Sciatic nerve (tissue), 2 donors: ENCODE measurements at regions not wholly inside any gene's neighbourhood (a gene's known extent, or its start where the extent isn't known, plus 50 kb on each side); places are given as distances from the start of the nearest gene placed in this dataset.
"Not testable (repeated sequence)": the region's sequence is repeated elsewhere in the genome, so short reads cannot be mapped to it uniquely, and the experiment has no call there.

Source experiments
- ATAC-seq: fragments of 200-7000 bp; cut with Tn5 transposase; one replicate; pipeline ENCODE4 v1.9.1; 2020; ENCODE audit warnings: mild to moderate bottlenecking, moderate library complexity
- DNase-seq: peaks from one replicate; pipeline ENCODE4 v3.0.0-alpha.2; 2020; ENCODE audit warnings: low spot score
- intact Hi-C: fragments of 100-400 bp; cut with DNase I; formaldehyde crosslinking; loops from one replicate; pipeline ENCODE4 v1.14.2; 2022
- donor health status: DM: no; HTN: no; CAD: no.
- donor health status: DM: no; HTN: no; CAD: no.

GRCh38 chr5:179414459-179415261 lies 69.4 kb upstream of the ADAMTS2 start:
- intact Hi-C loops = no loop called here
- DNase-seq (no peak), ATAC-seq (no peak)

- intact Hi-C loops = no loop called here
- DNase-seq (no peak), ATAC-seq (no peak)
These were observed 68.6 kb upstream of the ADAMTS2 start for GRCh38 chr5:179413711-179414458.

DNA sequence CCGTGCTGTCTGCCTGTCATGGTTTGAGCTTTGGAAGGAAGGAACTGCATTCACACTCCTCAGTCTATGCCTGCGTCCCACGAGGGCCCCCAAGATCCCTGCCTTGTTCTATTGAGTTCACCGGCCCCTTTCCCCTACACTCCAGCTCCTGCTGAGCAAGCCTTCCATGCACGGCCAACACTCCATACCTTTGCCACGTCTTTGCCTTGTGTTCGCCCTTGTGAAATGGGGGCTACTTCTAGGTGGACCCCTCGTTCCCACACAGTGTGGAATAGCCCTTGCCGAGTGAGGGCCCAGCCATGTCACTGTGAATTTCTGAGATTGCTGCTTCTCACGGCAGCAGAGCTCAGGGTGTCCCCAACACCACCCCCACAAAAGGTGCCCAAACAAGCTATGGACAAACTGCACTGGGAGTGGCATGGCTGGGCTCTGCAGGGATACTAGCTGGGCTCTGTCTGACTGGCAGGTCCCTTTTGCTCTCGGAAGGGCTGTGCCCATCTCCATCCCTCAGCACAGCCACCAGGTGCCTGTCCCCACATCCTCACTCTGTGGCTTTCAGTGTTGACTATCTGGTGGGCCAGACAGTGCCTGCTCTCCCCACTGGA lies 67.9 kb upstream of the ADAMTS2 start:
- ATAC-seq (no peak), DNase-seq (no peak)
- intact Hi-C loops = no loop called here

DNA sequence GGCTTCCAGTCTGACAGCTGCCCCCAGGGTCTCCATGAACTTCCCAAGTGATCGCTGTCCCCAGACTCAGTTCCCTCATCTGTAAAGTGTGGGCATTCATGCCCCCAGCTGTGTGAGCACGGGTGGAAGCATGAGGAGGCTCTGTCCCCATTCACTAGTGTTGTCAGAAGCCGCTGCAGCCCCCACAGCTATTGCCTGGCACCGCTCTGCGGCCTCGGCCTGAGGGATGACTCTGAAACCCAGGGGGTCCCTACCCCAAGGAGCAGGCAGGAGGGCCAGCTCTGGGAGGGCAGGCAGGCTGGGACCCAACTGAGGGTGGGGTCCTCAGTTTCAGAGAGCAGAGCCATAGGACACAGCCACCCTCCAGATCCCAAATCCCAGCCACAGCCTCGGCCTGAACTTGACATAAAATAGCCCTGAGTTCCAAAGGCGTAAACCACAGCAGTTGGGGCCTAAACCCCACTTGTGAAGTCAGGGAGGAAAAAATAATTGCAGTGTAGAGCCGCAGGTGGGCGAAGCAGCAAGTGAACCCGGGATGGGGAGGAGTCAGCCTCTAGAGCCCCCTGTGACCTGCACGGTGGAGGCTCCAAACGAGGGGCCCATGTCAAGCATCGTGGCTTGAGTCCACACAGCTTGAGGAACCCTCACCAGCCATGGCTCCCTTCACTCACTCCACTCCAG lies 66.0 kb upstream of the ADAMTS2 start:
- DNase-seq (no peak), ATAC-seq (no peak)
- intact Hi-C loops = no loop called here

DNA sequence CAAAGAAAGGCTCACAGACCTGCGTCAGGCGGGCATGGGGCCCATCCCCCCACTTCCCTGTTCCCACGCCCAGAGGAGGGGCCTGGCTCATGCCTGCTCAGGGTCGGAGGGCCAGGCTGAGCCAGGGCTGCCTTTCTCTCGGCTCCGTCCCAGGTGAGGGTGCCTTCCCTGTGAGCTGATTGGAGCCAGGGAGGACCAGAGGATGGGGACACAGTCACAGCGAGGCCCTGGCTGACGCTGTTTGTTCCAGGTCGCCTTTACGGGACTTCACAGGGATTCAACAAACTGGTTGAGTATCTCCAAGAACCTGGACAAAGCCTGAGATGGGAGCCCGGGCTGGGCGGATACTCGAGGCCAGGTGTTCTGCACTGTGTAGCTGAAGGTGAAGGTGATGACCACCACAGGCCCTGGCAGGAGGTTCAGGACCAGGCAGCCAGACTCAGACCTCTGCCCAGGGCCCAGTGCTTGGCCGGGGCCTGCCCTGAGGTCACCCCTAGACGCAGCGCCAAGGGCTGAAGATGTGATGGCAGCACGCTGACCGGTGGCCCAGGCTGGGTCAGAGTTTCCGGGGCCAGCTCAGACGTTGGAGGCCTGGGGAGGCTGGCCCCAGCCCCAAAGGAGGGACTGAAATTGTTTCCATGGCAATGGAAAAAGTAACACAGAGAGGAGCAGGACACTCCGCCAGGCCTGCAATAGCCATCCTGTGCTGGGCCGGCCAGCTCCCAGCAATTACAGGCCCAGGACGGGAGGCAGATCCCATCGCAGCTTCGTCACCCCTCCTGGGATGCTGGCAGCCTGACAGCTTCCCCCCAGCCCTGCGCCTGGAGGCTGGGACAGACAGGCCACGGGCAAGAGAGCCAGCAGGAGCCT lies 65.3 kb upstream of the ADAMTS2 start:
- intact Hi-C loops = no loop called here
- ATAC-seq (no peak), DNase-seq (no peak)

DNA sequence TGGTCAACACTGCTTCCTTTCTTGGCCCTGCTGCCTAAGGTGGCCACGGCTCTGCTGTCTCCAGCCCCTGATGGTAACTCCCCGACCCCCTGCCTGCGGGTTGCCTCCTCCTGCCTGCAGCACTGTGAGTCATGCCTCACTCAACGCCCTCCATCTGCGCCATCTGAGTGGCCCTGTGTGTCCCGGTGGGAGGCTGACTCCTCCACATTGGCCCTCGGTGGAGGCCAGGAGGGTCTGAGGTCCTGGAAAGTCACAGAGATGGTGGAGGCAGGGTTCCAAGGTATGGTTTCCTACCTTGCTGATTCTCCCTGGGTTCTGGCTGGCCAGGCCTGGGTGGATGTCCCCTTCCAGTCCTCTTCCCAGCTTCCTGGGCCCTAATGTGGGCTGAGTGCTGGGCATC lies 64.5 kb upstream of the ADAMTS2 start:
- no peak for DNase-seq
- intact Hi-C loops = no loop called here
- no peak for ATAC-seq

DNA sequence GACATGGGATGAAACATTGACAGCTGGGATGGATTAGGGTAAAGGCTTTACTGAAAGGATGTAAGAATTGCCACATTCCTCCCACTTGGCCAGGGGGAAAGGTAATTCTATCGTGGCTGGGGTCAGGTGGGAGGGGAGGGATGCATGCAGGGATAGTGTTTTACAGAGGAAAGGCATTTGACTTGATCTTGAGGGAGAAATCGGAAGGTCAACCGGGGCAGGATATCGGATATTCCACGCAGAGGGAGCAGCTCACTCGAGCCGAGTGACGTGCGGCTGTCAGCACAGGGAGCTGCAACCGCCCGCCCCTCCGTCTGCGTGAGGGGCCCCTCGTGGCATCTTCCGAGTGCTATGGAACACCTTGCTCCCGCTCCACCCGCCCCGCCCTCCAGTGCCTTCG lies 63.4 kb upstream of the ADAMTS2 start:
- intact Hi-C loops = no loop called here
- DNase-seq = no peak
- no peak for ATAC-seq

DNA sequence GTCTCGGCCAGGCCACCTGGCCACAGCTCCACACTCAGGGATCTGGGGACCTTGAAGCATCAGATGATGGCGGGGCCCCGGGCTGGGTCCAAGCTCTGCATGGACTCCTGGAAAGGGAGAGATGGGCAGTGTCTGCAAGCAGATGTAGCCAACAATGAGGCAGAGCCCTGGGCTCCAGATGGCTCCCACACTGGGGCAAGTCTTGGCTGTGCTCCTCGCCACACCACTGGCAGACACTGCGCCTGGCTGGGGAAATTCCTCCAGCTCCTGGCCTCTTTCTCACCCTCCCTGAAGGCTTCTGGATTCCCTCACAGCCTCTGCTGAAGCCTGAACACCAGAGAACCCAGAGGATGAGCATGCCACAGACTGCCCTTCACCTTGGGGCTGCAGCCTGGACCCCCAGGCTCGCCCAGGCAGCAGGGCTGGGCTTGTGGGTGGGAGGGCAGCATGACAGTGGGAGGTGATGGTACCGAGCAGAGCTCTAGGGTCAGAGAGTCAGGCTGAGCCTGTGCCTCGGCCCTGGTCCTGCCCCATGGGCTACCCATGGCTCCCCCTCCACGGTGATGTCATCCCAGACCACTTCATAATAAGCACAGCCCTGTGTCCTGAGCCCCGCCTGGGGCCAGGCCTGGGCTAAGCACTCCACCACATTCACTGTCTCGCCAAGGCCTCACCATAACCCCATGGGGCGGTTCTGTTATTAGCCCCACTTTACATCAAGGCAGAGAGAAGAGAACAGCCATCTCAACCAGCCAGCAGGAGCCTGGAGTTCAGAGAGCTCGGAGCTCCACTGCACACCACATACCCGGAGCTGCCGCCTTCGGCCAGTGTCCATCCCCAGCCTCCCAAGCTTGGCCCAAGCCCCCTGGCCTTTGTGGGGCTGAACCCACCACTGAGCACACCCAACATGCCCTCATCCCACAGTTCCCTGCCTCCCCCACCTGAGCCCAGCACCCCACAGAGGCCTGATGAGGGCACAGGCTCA lies 62.2 kb upstream of the ADAMTS2 start:
- DNase-seq = no peak
- intact Hi-C loops = no loop called here
- ATAC-seq = peak; percentile 78

GRCh38 chr5:179406031-179406961 lies 61.0 kb upstream of the ADAMTS2 start:
- intact Hi-C loops = no loop called here
- DNase-seq = no peak
- no peak for ATAC-seq

GRCh38 chr5:179405426-179406030 lies 60.3 kb upstream of the ADAMTS2 start:
- intact Hi-C loops = no loop called here
- no peak for DNase-seq

GRCh38 chr5:179405054-179405416 lies 59.8 kb upstream of the ADAMTS2 start:
- intact Hi-C loops = no loop called here
- ATAC-seq = no peak
- no peak for DNase-seq

More at GRCh38 chr5:179405426-179406030, 60.3 kb upstream of the ADAMTS2 start:
- no peak for ATAC-seq

DNA sequence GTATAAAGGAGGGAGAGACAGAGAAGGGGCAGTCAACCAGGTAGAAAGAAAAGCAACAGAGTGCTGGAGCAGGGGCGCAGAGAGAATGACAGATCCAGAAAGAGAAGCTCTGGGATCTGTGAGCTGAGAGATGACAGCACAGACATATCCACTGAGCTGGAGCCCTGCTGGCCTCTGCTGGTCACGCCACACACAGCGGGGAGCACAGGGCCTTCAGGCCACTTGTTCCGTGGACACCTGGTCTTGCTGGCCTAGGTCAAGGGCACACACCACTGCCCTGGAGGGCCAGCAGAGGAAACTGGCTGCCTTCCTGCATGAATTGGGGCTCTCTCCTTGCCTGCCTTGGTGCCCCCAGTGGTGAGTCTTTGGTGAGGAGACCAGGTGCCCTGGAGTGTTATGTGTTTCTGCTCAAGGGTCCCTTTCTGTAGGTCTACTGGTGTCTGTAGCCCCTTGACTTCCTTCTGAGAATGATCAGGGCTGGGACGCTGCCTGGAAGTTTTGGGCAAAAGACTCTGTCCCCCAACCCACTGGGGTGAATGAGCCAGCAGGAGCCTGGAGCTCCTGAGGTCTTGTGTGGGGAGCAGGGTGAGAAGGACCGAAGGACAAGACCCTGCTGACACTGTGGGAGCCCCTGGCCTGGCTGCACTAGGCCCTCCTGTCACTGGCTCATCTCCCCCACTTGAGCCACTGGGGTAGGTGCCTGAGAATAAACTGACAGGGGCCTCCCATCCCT lies 59.2 kb upstream of the ADAMTS2 start:
- intact Hi-C loops = no loop called here
- ATAC-seq (peak; percentile 38), DNase-seq (no peak)

DNA sequence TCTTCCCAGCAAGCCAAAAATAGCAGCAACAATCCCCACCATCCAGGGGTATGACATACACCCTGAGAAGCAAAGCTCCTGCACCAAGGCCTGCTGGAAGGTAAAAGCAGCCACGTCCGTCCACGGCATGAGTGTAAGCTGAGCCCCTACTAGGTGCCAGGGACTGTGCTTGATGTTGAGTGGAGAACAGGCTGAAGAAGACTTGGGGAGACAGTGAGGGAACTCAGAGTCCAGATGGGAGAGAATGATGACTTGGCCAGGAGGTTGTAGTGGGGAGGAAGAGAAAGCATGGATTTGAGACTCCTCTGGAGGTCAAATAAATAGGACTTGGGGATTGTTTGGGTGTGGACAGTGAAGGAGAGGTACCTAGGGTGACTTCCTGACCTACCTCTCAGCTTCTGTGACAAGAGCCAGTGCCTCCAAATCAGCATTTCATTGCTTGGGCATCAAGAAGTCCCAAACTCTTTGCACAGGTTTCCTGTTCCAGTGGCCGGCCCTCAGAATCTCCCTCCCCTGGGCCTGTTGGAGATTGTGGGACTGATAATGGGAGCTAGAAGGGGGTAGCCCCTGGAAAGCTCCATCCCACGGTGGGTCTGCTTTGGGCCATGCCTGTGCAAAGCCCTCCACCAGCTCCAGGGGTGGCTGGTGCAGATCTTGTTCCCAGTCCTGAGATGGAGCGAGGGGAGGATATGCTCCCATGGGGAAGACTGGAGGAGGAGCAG lies 58.3 kb upstream of the ADAMTS2 start:
- intact Hi-C loops = no loop called here
- DNase-seq (no peak), ATAC-seq (no peak)

DNA sequence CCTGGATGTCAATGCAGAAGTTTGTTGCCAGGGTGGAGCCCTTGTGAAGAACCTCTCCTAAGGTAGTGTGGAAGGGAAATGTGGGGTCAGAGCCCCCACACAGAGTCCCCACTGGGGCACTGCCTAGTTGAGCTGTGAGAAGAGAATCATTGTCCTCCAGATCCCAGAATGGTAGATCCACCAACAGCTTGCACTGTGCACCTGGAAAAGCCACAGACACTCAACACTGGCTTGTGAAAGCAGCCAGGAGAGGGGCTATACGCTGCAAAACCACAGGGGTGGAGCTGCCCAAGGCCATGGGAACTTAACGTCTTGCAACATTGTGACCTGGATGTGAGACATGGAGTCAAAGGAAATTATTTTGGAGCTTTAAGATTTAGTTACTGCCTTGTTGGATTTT lies 55.2 kb upstream of the ADAMTS2 start:
- DNase-seq, ATAC-seq, intact Hi-C loops: not testable (repeated sequence)

DNA sequence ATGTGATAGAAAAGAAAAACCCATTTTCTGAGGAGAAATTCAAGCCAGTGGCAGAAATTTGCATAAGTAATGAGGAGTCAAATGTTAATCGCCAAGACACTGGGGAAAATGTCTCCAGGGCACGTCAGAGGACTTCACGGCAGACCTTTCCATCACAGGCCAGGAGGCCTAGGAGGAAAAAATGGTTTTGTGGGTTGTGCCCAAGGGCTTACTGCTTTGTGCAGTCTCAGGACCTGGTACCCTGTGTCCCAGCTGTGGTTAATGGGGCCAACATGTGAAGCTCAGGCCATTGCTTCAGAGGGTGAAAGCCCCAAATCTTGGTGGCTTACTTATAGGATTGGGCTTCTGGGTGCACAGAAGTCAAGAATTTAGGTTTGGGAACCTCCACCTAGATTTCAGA lies 54.8 kb upstream of the ADAMTS2 start:
- no peak for ATAC-seq
- DNase-seq = no peak
- intact Hi-C loops = no loop called here
